ENCODE measurements at regions not wholly inside any gene's neighbourhood (a gene's known extent, or its start where the extent isn't known, plus 50 kb on each side); places are given as distances from the start of the nearest gene placed in this dataset.

GRCh38 chr1:82297139-82297896 lies 496.6 kb downstream of the ADGRL2 start:
- TF ChIP-seq CTCF (IDR thresholded peaks at IDR 0.05 in 4 of 5, conservative IDR thresholded peaks at IDR 0.05 in 1 of 5): no peak
- TF ChIP-seq POLR2A (IDR thresholded peaks at IDR 0.05): no peak

Measured in gastrocnemius medialis (tissue), 4 donors.